ENCODE measurements at regions not wholly inside any gene's neighbourhood (a gene's known extent, or its start where the extent isn't known, plus 50 kb on each side); places are given as distances from the start of the nearest gene placed in this dataset.
"Not testable (repeated sequence)": the region's sequence is repeated elsewhere in the genome, so short reads cannot be mapped to it uniquely, and the experiment has no call there.

GRCh38 chr1:219086956-219087469 lies 86.7 kb upstream of the LYPLAL1 start:
- DNase-seq (ENCODE audit: low spot score) = no peak

- peak; percentile 88 for DNase-seq (ENCODE audit: low spot score)
Measured at GRCh38 chr1:219088778-219089557, 84.7 kb upstream of the LYPLAL1 start.

- no peak for DNase-seq (ENCODE audit: low spot score)
Measured at GRCh38 chr1:219090607-219091006, 83.1 kb upstream of the LYPLAL1 start.

- DNase-seq (ENCODE audit: low spot score) = no peak
Measured at GRCh38 chr1:219092206-219092605, 81.5 kb upstream of the LYPLAL1 start.

GRCh38 chr1:219099307-219099706 lies 74.4 kb upstream of the LYPLAL1 start:
- DNase-seq (ENCODE audit: low spot score) = no peak

GRCh38 chr1:219100059-219100458 lies 73.6 kb upstream of the LYPLAL1 start:
- no peak for DNase-seq (ENCODE audit: low spot score)

GRCh38 chr1:219102466-219102865 lies 71.2 kb upstream of the LYPLAL1 start:
- not testable (repeated sequence) for DNase-seq (ENCODE audit: low spot score)

- no peak for DNase-seq (ENCODE audit: low spot score)
Measured at GRCh38 chr1:219105893-219106292, 67.8 kb upstream of the LYPLAL1 start.

GRCh38 chr1:219109424-219110018 lies 64.2 kb upstream of the LYPLAL1 start:
- DNase-seq (ENCODE audit: low spot score) = no peak

- no peak for DNase-seq (ENCODE audit: low spot score)
Measured at GRCh38 chr1:219113261-219113660, 60.4 kb upstream of the LYPLAL1 start.

- no peak for DNase-seq (ENCODE audit: low spot score)
Measured at GRCh38 chr1:219114014-219114413, 59.7 kb upstream of the LYPLAL1 start.

- DNase-seq (ENCODE audit: low spot score) = no peak
Measured at GRCh38 chr1:219119839-219120238, 53.8 kb upstream of the LYPLAL1 start.

- DNase-seq (ENCODE audit: low spot score) = peak; percentile 34
Measured at GRCh38 chr1:219120624-219121544, 52.8 kb upstream of the LYPLAL1 start.

GRCh38 chr1:219121679-219122078 lies 52.0 kb upstream of the LYPLAL1 start:
- DNase-seq (ENCODE audit: low spot score) = no peak

GRCh38 chr1:219123036-219123435 lies 50.6 kb upstream of the LYPLAL1 start:
- no peak for DNase-seq (ENCODE audit: low spot score)

Measured in H4 (cell line).